ENCODE measurements at regions not wholly inside any gene's neighbourhood (a gene's known extent, or its start where the extent isn't known, plus 50 kb on each side); places are given as distances from the start of the nearest gene placed in this dataset.

DNA sequence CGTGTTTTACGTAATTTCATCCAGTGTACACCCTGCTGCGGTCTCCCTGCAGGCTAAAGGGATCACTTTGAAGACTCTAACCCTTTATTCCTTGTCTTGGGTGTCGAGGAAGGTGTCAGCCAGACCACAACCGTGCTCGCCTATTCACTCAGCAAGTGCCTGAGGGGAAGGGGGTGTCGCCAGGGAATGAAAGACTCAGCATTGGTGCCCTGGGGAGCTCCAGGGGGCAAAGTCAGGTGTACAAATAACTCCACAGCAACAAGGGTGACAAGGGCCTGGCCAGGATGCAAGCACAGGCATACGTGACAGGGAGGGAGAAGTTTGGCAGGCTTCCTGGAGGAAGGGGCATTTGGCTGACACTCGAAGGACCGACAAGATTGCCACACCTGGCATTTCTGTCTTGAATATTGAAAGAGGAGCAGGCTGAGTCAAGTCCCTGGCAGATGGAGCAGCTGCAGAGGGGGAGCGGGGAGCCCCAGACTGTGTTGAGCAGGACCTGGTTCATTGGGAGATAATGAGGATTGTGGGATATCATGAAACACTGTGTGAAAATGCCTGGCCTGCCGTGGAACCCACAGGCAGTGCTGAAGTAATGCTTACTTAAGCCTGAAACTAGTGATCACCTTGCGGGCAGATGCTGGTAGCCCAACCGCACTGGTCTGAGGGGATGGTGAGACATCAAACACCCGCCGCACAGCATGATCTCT, 93.9 kb downstream of the RHOB start:
- H3K4me1 ChIP-seq, result peaks cover 0 to 12% (median 7%) of the 10 kb centered on the region in 4 donors
- H3K27me3 ChIP-seq, result no peaks in the 10 kb centered on the region
- DNase-seq (ENCODE audit: extremely low spot score), result no peak
- intact Hi-C loops (cut with DNase I), result no loop called here
- no peak for TF ChIP-seq POLR2A (IDR thresholded peaks at IDR 0.05; ENCODE audit: low read depth)
- no peak for TF ChIP-seq EP300 (IDR thresholded peaks at IDR 0.05)
- TF ChIP-seq, protein P1, sequence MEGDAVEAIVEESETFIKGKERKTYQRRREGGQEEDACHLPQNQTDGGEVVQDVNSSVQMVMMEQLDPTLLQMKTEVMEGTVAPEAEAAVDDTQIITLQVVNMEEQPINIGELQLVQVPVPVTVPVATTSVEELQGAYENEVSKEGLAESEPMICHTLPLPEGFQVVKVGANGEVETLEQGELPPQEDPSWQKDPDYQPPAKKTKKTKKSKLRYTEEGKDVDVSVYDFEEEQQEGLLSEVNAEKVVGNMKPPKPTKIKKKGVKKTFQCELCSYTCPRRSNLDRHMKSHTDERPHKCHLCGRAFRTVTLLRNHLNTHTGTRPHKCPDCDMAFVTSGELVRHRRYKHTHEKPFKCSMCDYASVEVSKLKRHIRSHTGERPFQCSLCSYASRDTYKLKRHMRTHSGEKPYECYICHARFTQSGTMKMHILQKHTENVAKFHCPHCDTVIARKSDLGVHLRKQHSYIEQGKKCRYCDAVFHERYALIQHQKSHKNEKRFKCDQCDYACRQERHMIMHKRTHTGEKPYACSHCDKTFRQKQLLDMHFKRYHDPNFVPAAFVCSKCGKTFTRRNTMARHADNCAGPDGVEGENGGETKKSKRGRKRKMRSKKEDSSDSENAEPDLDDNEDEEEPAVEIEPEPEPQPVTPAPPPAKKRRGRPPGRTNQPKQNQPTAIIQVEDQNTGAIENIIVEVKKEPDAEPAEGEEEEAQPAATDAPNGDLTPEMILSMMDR (IDR thresholded peaks at IDR 0.05), result no peak
- no peak for TF ChIP-seq POLR2AphosphoS5 (IDR thresholded peaks at IDR 0.05)
- H3K36me3 ChIP-seq, result no peaks in the 10 kb centered on the region
- H3K27ac ChIP-seq (replicated peaks in 1 of 4), result peak overlapping the region in 2 of 4 donors; percentile 27 to 37
- H3K4me3 ChIP-seq, result no peak overlapping the region
- no peaks in the 10 kb centered on the region for H3K9me3 ChIP-seq
- WGBS, result 95% methylated on average over 16 of the region's 16 CpGs

DNA sequence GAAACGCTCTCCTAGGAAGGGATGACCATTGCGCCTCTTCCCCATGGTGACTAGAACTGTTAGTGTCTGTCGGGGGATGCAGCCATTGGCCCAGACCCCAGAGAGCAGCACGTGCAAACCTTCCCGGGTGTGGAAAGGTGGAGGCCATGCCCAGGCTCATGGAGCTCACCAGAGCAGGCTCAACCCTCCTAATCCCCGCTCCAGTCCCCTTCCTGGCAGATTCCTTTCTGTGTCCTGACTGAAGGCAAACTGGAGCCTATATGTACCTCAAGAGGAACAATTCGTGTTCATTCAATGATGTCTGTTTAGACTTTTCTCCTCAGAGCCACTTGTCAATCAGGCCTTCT, 94.4 kb downstream of the RHOB start:
- Histone ChIP-seq H3K27ac (replicated peaks in 1 of 4) (no peak overlapping the region), H3K4me1 (peaks cover 0 to 12% (median 7%) of the 10 kb centered on the region in 4 donors), H3K4me3 (no peak overlapping the region), H3K36me3 (no peaks in the 10 kb centered on the region), H3K27me3 (no peaks in the 10 kb centered on the region), H3K9me3 (no peaks in the 10 kb centered on the region)
- DNase-seq (ENCODE audit: extremely low spot score), result no peak
- intact Hi-C loops (cut with DNase I), result no loop called here
- 94% methylated on average over 7 of the region's 7 CpGs for WGBS
- TF ChIP-seq, protein P1 (IDR thresholded peaks at IDR 0.05), result no peak
- TF ChIP-seq POLR2A (IDR thresholded peaks at IDR 0.05; ENCODE audit: low read depth) (no peak), POLR2AphosphoS5 (IDR thresholded peaks at IDR 0.05) (no peak), EP300 (IDR thresholded peaks at IDR 0.05) (no peak)

DNA sequence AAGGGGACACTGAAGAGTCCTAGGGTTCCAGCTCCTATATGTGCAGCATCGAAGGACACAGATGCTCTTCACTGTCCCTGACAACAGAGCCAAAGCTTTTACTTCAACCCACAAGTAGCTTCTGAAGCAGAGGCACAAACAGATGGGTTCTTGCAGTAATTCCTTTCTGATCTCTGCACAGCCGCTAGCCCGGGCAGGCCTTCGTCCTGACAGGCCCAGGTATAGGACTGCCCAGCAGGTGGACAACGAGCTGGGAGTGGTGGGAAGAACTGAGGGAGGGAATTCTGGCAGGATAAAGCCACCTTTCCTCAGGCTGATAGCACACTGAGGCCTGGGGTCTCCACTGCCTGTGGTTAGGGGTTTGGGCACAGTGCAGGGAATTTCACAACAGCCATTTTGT, 94.8 kb downstream of the RHOB start:
- WGBS, result 98% methylated on average over 5 of the region's 5 CpGs
- TF ChIP-seq POLR2AphosphoS5 (IDR thresholded peaks at IDR 0.05) (no peak), POLR2A (IDR thresholded peaks at IDR 0.05; ENCODE audit: low read depth) (no peak), EP300 (IDR thresholded peaks at IDR 0.05) (no peak)
- TF ChIP-seq, protein P1 (IDR thresholded peaks at IDR 0.05), result no peak
- Histone ChIP-seq H3K36me3 (no peaks in the 10 kb centered on the region), H3K9me3 (no peaks in the 10 kb centered on the region), H3K27ac (replicated peaks in 1 of 4) (no peak overlapping the region), H3K27me3 (no peaks in the 10 kb centered on the region), H3K4me3 (no peak overlapping the region), H3K4me1 (peaks cover 0 to 12% (median 7%) of the 10 kb centered on the region in 4 donors)
- intact Hi-C loops (cut with DNase I), result no loop called here
- no peak for DNase-seq (ENCODE audit: extremely low spot score)

DNA sequence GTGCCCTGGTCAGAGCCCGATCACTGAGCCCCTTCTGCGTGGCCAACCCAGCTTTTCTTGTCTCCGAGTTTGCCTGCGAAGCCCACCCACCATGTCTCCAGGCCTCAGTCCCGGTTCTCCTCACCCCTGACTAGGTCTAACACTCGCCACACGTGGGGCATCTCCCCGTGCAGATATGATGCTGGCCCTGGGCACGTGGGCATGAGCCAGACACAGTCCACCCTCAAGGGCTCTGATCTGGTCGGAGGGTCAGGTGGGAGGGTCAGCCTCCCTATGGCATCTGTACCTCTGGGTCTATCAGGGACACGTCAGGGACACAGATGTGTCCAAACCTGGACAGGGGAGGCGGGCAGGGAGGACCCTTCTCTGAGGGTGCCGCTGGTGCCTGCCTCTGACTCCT, 95.4 kb downstream of the RHOB start:
- H3K27me3 ChIP-seq, result no peaks in the 10 kb centered on the region
- intact Hi-C loops (cut with DNase I), result no loop called here
- no peaks in the 10 kb centered on the region for H3K36me3 ChIP-seq
- H3K4me3 ChIP-seq, result no peak overlapping the region
- peaks cover 0 to 12% (median 7%) of the 10 kb centered on the region in 4 donors for H3K4me1 ChIP-seq
- no peaks in the 10 kb centered on the region for H3K9me3 ChIP-seq
- TF ChIP-seq POLR2A (IDR thresholded peaks at IDR 0.05; ENCODE audit: low read depth), result no peak
- no peak for TF ChIP-seq EP300 (IDR thresholded peaks at IDR 0.05)
- TF ChIP-seq, protein P1 (IDR thresholded peaks at IDR 0.05), result no peak
- no peak for TF ChIP-seq POLR2AphosphoS5 (IDR thresholded peaks at IDR 0.05)
- no peak overlapping the region for H3K27ac ChIP-seq (replicated peaks in 1 of 4)
- WGBS, result 97% methylated on average over 10 of the region's 13 CpGs
- no peak for DNase-seq (ENCODE audit: extremely low spot score)
